ENCODE measurements at regions not wholly inside any gene's neighbourhood (a gene's known extent, or its start where the extent isn't known, plus 50 kb on each side); places are given as distances from the start of the nearest gene placed in this dataset.

- TF ChIP-seq, protein P1, sequence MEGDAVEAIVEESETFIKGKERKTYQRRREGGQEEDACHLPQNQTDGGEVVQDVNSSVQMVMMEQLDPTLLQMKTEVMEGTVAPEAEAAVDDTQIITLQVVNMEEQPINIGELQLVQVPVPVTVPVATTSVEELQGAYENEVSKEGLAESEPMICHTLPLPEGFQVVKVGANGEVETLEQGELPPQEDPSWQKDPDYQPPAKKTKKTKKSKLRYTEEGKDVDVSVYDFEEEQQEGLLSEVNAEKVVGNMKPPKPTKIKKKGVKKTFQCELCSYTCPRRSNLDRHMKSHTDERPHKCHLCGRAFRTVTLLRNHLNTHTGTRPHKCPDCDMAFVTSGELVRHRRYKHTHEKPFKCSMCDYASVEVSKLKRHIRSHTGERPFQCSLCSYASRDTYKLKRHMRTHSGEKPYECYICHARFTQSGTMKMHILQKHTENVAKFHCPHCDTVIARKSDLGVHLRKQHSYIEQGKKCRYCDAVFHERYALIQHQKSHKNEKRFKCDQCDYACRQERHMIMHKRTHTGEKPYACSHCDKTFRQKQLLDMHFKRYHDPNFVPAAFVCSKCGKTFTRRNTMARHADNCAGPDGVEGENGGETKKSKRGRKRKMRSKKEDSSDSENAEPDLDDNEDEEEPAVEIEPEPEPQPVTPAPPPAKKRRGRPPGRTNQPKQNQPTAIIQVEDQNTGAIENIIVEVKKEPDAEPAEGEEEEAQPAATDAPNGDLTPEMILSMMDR (conservative IDR thresholded peaks at IDR 0.05; ENCODE audit: low read depth in 2 of 2) = no peak
- TF ChIP-seq, protein P2, sequence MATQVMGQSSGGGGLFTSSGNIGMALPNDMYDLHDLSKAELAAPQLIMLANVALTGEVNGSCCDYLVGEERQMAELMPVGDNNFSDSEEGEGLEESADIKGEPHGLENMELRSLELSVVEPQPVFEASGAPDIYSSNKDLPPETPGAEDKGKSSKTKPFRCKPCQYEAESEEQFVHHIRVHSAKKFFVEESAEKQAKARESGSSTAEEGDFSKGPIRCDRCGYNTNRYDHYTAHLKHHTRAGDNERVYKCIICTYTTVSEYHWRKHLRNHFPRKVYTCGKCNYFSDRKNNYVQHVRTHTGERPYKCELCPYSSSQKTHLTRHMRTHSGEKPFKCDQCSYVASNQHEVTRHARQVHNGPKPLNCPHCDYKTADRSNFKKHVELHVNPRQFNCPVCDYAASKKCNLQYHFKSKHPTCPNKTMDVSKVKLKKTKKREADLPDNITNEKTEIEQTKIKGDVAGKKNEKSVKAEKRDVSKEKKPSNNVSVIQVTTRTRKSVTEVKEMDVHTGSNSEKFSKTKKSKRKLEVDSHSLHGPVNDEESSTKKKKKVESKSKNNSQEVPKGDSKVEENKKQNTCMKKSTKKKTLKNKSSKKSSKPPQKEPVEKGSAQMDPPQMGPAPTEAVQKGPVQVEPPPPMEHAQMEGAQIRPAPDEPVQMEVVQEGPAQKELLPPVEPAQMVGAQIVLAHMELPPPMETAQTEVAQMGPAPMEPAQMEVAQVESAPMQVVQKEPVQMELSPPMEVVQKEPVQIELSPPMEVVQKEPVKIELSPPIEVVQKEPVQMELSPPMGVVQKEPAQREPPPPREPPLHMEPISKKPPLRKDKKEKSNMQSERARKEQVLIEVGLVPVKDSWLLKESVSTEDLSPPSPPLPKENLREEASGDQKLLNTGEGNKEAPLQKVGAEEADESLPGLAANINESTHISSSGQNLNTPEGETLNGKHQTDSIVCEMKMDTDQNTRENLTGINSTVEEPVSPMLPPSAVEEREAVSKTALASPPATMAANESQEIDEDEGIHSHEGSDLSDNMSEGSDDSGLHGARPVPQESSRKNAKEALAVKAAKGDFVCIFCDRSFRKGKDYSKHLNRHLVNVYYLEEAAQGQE (IDR thresholded peaks at IDR 0.05; ENCODE audit: unreplicated experiment) = no peak
- TF ChIP-seq POLR2AphosphoS5 (IDR thresholded peaks at IDR 0.05; ENCODE audit: low read depth) (no peak), EZH2phosphoT487 (IDR thresholded peaks at IDR 0.05; ENCODE audit: unreplicated experiment) (no peak)
Measured at GRCh38 chr7:122212754-122213153, 68.7 kb upstream of the AASS start.

All from GM23338 (cell line).